Endothelial cell of umbilical vein (primary cell): ENCODE measurements at regions not wholly inside any gene's neighbourhood (a gene's known extent, or its start where the extent isn't known, plus 50 kb on each side); places are given as distances from the start of the nearest gene placed in this dataset.

Source experiments
- BruUV-seq: library from RNA; stranded (reverse); fragments of 400-500 nt; replicated peaks from 2 replicates; lab custom pipeline; 2021; lab: Mats Ljungman, UMichigan
- CTCF ChIA-PET: fragments of 300-600, 350-600 bp; sonication (Branson Sonifier 250); formaldehyde crosslinking; loops from one replicate; lab custom pipeline; 2021; ENCODE audit warnings: antibody characterized with exemption, inconsistent platforms; lab: Charles Lee
- POLR2A ChIA-PET: fragments of 300-600, 350-600 bp; sonication (Branson Sonifier 250); formaldehyde crosslinking; loops from one replicate; lab custom pipeline; 2021; ENCODE audit warnings: antibody characterized with exemption, inconsistent platforms; lab: Charles Lee
- DNase-seq: peaks from one replicate; pipeline ENCODE4 v3.0.0-alpha.2; 2011; ENCODE audit warnings: low read depth, low spot score
- FAIRE-seq: peaks from 2 replicates; lab custom pipeline; 2011; peaks lifted over from hg19 to GRCh38; lab: Jason Lieb, UNC
- H2AFZ ChIP-seq: 2 replicates; pipeline ENCODE4 v1.6.0; 2012; ENCODE audit warnings: low read depth, low read length, control low read depth, inconsistent platforms
- H3K27ac ChIP-seq: 2 replicates; pipeline ENCODE4 v1.5.1; 2011; ENCODE audit warnings: low read depth, mild to moderate bottlenecking, control low read depth, low read length, moderate library complexity; ENCODE audit not compliant: insufficient read depth
- H3K27me3 ChIP-seq, 2 experiments: 2 replicates each; pipeline versions ENCODE4 v1.6.0 to v1.6.1; 2011; ENCODE audit warnings: low read length in 2 of 2, mixed read lengths in 1 of 2; ENCODE audit not compliant: control insufficient read depth in 2 of 2, insufficient read depth in 2 of 2
- H3K36me3 ChIP-seq, 2 experiments: 2 replicates in 1 of 2; 3 replicates in 1 of 2; pipeline ENCODE4 v1.5.1; 2011; ENCODE audit warnings: low read length in 2 of 2, mild to moderate bottlenecking in 1 of 2, moderate library complexity in 1 of 2; ENCODE audit not compliant: control insufficient read depth in 2 of 2, insufficient read depth in 2 of 2; ENCODE audit errors: extremely low read depth in 1 of 2
- H3K4me1 ChIP-seq: 3 replicates; pipeline ENCODE4 v1.5.1; 2011; ENCODE audit warnings: mild to moderate bottlenecking, low read length; ENCODE audit not compliant: control insufficient read depth, insufficient read depth; ENCODE audit errors: extremely low read depth
- H3K4me2 ChIP-seq: 2 replicates; pipeline ENCODE4 v1.6.1; 2011; ENCODE audit warnings: low read length, control low read depth, mixed read lengths; ENCODE audit not compliant: insufficient read depth
- H3K4me3 ChIP-seq, 3 experiments: fragments of 200-600 bp in 1 of 3; sonication (generic), shearing (Covaris generic) in 1 of 3; replicated peaks in 1 of 3; 2 replicates each; pipeline ENCODE4 v1.5.1; 2011 to 2016; ENCODE audit warnings: control low read depth in 3 of 3, low read length in 3 of 3, mild to moderate bottlenecking in 2 of 3, inconsistent platforms in 1 of 3, low read depth in 1 of 3, moderate library complexity in 1 of 3; ENCODE audit not compliant: insufficient read depth in 1 of 3
- H3K79me2 ChIP-seq: 2 replicates; pipeline ENCODE4 v1.6.0; 2012; ENCODE audit warnings: low read length, inconsistent platforms; ENCODE audit not compliant: control insufficient read depth, insufficient read depth
- H3K9ac ChIP-seq: replicated peaks from 2 replicates; pipeline ENCODE3; 2011; ENCODE audit warnings: low read length, control low read depth; ENCODE audit not compliant: insufficient read depth; ENCODE audit errors: extremely low read depth
- H3K9me1 ChIP-seq: replicated peaks from 3 replicates; pipeline ENCODE4 v1.6.0; 2011; ENCODE audit warnings: mild to moderate bottlenecking, low read length; ENCODE audit not compliant: control insufficient read depth, insufficient read depth; ENCODE audit errors: extremely low read depth
- H3K9me3 ChIP-seq: replicated peaks from 2 replicates; pipeline ENCODE4 v1.5.1; 2012; ENCODE audit warnings: low read length, inconsistent platforms; ENCODE audit not compliant: control insufficient read depth, insufficient read depth
- H4K20me1 ChIP-seq: replicated peaks from 2 replicates; pipeline ENCODE3; 2011; ENCODE audit warnings: mild to moderate bottlenecking, low read length; ENCODE audit not compliant: control insufficient read depth, insufficient read depth; ENCODE audit errors: extremely low read depth
- CTCF ChIP-seq, 2 donors: IDR thresholded peaks; 1 replicate in 1 of 2; 2 replicates in 1 of 2; pipeline ENCODE4 v1.5.1; 2011; ENCODE audit warnings: low read length in 2 of 2, mild to moderate bottlenecking in 2 of 2, moderate library complexity in 2 of 2, control low read depth in 1 of 2, inconsistent platforms in 1 of 2, low read depth in 1 of 2; ENCODE audit not compliant: insufficient read depth in 1 of 2; ENCODE audit errors: extremely low read depth in 1 of 2
- EZH2 ChIP-seq: IDR thresholded peaks from 2 replicates; pipeline ENCODE4 v1.6.1; 2012; ENCODE audit warnings: borderline replicate concordance, low read depth, mild to moderate bottlenecking, moderate library complexity, low read length, inconsistent platforms; ENCODE audit not compliant: severe bottlenecking
- FOS ChIP-seq: IDR thresholded peaks from 2 replicates; pipeline ENCODE4 v1.6.1; 2011; ENCODE audit warnings: mild to moderate bottlenecking, low read length, moderate library complexity, borderline replicate concordance; ENCODE audit not compliant: insufficient read depth
- GATA2 ChIP-seq: IDR thresholded peaks from 2 replicates; pipeline ENCODE4 v1.7.0; 2011; ENCODE audit warnings: low read depth, mild to moderate bottlenecking, moderate library complexity, mixed read lengths, low read length; ENCODE audit not compliant: insufficient read length, insufficient read depth
- JUN ChIP-seq: IDR thresholded peaks from 2 replicates; pipeline ENCODE4 v1.6.1; 2011; ENCODE audit warnings: borderline replicate concordance, low read depth; ENCODE audit not compliant: insufficient read length, insufficient read depth
- MAX ChIP-seq: IDR thresholded peaks from 2 replicates; pipeline ENCODE4 v1.6.1; 2011; ENCODE audit not compliant: insufficient read depth, insufficient read length
- MYC ChIP-seq: IDR thresholded peaks from one replicate; pipeline ENCODE4 v1.6.1; 2011; ENCODE audit warnings: mild to moderate bottlenecking, low read depth, low read length
- POLR2A ChIP-seq: IDR thresholded peaks from 2 replicates; pipeline ENCODE4 v1.6.1; 2012; ENCODE audit warnings: low read depth, mild to moderate bottlenecking, control low read depth, low read length
- POLR2AphosphoS5 ChIP-seq: IDR thresholded peaks from 2 replicates; pipeline ENCODE4 v1.6.1; 2012; ENCODE audit warnings: low read depth, mild to moderate bottlenecking, control low read depth, low read length, moderate library complexity; ENCODE audit not compliant: insufficient read depth
- dilution Hi-C: fragments of 300-500 bp; cut with MboI; formaldehyde crosslinking; loops from one replicate; pipeline ENCODE4 v1.15.0; 2019; ENCODE audit warnings: low sequenced_read_pairs; ENCODE audit not compliant: extremely low pct_ligation_motif_present
- intact Hi-C: fragments of 100-400 bp; cut with micrococcal nuclease; formaldehyde crosslinking; loops from one replicate; pipeline ENCODE4 v1.10.0; 2022

GRCh38 chr7:9781710-9782109 lies 1192.0 kb upstream of the PHF14 start:
- ChIA-PET CTCF (no interaction called here), POLR2A (no interaction called here)
- H3K4me1 ChIP-seq, result no peaks in the 10 kb centered on the region
- H4K20me1 ChIP-seq, result no peaks in the 10 kb centered on the region
- H3K27ac ChIP-seq, result no peak overlapping the region
- no peak for DNase-seq
- dilution Hi-C loops, result no loop called here
- intact Hi-C loops, result no loop called here
- H3K36me3 ChIP-seq, result no peaks in the 10 kb centered on the region
- BruUV-seq, result no TSS peak
- no peak overlapping the region for H2AFZ ChIP-seq
- no peaks in the 10 kb centered on the region for H3K9me1 ChIP-seq
- H3K9ac ChIP-seq, result no peak overlapping the region
- no peak overlapping the region for H3K4me3 ChIP-seq
- no peaks in the 10 kb centered on the region for H3K79me2 ChIP-seq
- no peaks in the 10 kb centered on the region for H3K27me3 ChIP-seq
- FAIRE-seq, result no peak
- TF ChIP-seq EZH2 (no peak), CTCF (IDR thresholded peaks at IDR 0.05; ENCODE audit: extremely low read depth in 1 of 2, insufficient read depth in 1 of 2, low read depth in 1 of 2, low read length in 2 of 2) (no peak), JUN (no peak), POLR2AphosphoS5 (no peak)
- H3K4me2 ChIP-seq, result no peak overlapping the region
- H3K9me3 ChIP-seq, result peaks cover 6% of the 10 kb centered on the region

- no peak overlapping the region for H3K9ac ChIP-seq
- dilution Hi-C loops, result no loop called here
- no peaks in the 10 kb centered on the region for H3K9me1 ChIP-seq
- no peaks in the 10 kb centered on the region for H3K36me3 ChIP-seq
- ChIA-PET POLR2A (no interaction called here), CTCF (no interaction called here)
- no TSS peak for BruUV-seq
- peaks cover 1% of the 10 kb centered on the region for H3K9me3 ChIP-seq
- no peak overlapping the region for H3K4me2 ChIP-seq
- no peak for FAIRE-seq
- H3K4me1 ChIP-seq, result no peaks in the 10 kb centered on the region
- no peak overlapping the region for H3K27ac ChIP-seq
- no peak overlapping the region for H2AFZ ChIP-seq
- H4K20me1 ChIP-seq, result no peaks in the 10 kb centered on the region
- H3K79me2 ChIP-seq, result no peaks in the 10 kb centered on the region
- no peak for TF ChIP-seq MYC
- TF ChIP-seq EZH2, result no peak
- TF ChIP-seq FOS, result no peak
- no peak for TF ChIP-seq CTCF (IDR thresholded peaks at IDR 0.05; ENCODE audit: extremely low read depth in 1 of 2, insufficient read depth in 1 of 2, low read depth in 1 of 2, low read length in 2 of 2)
- no peak for TF ChIP-seq JUN
- no peak for TF ChIP-seq POLR2AphosphoS5
- TF ChIP-seq MAX, result no peak
- no peak for TF ChIP-seq POLR2A
- no peak for TF ChIP-seq GATA2
- no peak for DNase-seq
- no peaks in the 10 kb centered on the region for H3K27me3 ChIP-seq
- no peak overlapping the region for H3K4me3 ChIP-seq
- intact Hi-C loops, result no loop called here
Observed at GRCh38 chr7:9782275-9782674, 1191.4 kb upstream of the PHF14 start.
